ENCODE measurements at regions not wholly inside any gene's neighbourhood (a gene's known extent, or its start where the extent isn't known, plus 50 kb on each side); places are given as distances from the start of the nearest gene placed in this dataset.

DNA sequence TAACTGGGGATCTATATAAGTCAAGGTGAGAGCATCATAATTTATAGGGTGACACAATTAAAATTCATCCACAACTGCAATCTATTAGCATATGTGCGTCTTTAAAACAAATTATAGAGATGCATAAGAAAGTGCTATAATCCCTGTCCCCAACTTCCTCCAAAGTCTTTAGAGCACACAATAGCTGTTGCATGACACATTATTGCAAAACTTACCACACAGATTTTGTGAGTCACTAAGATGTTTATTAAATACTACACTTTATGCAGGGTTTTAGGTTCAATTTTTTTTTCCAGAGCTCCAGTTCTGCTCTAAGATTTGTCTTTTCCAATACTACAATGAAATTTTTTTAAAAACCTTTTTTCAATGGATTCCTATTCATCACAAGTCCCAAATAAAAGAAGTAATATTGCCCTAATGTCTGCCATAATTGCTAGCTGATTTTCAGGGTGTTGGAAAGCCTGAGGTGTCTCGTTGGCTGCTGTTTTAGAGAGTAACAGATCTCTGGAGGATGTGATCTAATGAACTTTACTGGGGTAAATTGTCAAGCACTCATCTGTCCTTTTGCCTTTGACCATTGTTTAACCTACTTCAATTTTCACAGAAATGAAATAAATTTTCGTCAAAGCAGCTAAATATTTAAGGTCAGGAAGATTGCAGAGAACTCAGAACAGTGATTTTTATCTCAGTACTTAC lies 250.5 kb upstream of the NETO1 start:
- no peak for TF ChIP-seq POLR2A (IDR thresholded peaks at IDR 0.05)
- TF ChIP-seq, protein P1, sequence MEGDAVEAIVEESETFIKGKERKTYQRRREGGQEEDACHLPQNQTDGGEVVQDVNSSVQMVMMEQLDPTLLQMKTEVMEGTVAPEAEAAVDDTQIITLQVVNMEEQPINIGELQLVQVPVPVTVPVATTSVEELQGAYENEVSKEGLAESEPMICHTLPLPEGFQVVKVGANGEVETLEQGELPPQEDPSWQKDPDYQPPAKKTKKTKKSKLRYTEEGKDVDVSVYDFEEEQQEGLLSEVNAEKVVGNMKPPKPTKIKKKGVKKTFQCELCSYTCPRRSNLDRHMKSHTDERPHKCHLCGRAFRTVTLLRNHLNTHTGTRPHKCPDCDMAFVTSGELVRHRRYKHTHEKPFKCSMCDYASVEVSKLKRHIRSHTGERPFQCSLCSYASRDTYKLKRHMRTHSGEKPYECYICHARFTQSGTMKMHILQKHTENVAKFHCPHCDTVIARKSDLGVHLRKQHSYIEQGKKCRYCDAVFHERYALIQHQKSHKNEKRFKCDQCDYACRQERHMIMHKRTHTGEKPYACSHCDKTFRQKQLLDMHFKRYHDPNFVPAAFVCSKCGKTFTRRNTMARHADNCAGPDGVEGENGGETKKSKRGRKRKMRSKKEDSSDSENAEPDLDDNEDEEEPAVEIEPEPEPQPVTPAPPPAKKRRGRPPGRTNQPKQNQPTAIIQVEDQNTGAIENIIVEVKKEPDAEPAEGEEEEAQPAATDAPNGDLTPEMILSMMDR (IDR thresholded peaks at IDR 0.05) = no peak
